ENCODE measurements at regions not wholly inside any gene's neighbourhood (a gene's known extent, or its start where the extent isn't known, plus 50 kb on each side); places are given as distances from the start of the nearest gene placed in this dataset.

DNA sequence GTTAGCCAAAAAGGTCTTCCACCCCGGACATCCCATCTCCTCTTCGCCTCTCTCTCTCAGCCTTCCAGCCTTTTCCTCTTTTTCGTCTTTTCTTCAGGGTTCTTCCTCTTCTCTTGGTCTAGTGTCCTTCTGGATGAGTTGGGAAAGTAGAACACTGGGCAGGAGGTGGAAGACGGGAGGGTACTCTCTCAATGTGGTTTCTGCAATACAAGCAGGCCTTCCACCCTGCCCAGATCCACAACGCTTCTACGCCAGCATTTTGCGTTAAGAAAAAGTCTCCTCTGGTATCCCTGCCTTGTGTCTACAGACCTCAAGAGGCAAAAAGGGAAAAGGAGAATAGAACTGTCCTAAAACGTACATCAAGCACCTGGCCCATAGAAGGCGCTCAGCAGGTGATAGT lies 587.8 kb downstream of the BNC2 start:
- TF ChIP-seq SIN3A (IDR thresholded peaks at IDR 0.05; ENCODE audit: low read depth) (no peak), POLR2A (IDR thresholded peaks at IDR 0.05; ENCODE audit: borderline replicate concordance, extremely low read depth, insufficient read depth, insufficient read length) (no peak)
- TF ChIP-seq, protein P1, sequence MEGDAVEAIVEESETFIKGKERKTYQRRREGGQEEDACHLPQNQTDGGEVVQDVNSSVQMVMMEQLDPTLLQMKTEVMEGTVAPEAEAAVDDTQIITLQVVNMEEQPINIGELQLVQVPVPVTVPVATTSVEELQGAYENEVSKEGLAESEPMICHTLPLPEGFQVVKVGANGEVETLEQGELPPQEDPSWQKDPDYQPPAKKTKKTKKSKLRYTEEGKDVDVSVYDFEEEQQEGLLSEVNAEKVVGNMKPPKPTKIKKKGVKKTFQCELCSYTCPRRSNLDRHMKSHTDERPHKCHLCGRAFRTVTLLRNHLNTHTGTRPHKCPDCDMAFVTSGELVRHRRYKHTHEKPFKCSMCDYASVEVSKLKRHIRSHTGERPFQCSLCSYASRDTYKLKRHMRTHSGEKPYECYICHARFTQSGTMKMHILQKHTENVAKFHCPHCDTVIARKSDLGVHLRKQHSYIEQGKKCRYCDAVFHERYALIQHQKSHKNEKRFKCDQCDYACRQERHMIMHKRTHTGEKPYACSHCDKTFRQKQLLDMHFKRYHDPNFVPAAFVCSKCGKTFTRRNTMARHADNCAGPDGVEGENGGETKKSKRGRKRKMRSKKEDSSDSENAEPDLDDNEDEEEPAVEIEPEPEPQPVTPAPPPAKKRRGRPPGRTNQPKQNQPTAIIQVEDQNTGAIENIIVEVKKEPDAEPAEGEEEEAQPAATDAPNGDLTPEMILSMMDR (IDR thresholded peaks at IDR 0.05 in 2 of 3, conservative IDR thresholded peaks at IDR 0.05 in 1 of 3; ENCODE audit: borderline replicate concordance in 1 of 3, insufficient read depth in 1 of 3, low read depth in 2 of 3, low read length in 2 of 3) = no peak
